HG03520 (cell line): ENCODE measurements at regions not wholly inside any gene's neighbourhood (a gene's known extent, or its start where the extent isn't known, plus 50 kb on each side); places are given as distances from the start of the nearest gene placed in this dataset.
A peak's percentile ranks its signal among the peaks of the same experiment; 100 is the strongest.

Experiments used
- ATAC-seq: cut with Tn5 transposase; IDR thresholded peaks from one replicate; pipeline ENCODE4 v1.9.1; 2021; ENCODE audit warnings: mild to moderate bottlenecking, moderate library complexity; ENCODE audit not compliant: unreplicated experiment

DNA sequence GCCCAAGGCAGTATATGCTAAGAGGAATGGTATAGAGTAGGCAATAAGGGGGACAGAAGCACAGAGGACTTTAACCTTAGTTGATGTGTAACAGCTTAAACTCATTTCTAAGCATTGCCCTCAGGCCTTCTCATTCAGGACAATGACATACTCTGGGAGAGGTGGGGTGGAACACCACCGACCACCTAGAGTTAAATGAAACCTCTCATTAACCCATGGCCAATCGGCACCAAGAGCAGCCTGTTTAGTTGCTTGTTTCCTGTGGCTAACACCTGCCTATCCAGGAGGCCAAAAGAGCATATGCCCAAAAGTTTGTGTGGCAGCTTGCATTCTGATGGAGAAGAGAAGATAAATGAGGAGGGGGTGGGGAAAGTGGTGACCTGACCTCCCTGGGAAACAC, 50.0 kb downstream of the PABIR2 start:
- no peak for ATAC-seq

- no peak for ATAC-seq
Observed at GRCh38 chrX:134746410-134746785, 50.6 kb downstream of the PABIR2 start.

GRCh38 chrX:134745636-134746409, 51.2 kb downstream of the PABIR2 start:
- ATAC-seq = no peak

DNA sequence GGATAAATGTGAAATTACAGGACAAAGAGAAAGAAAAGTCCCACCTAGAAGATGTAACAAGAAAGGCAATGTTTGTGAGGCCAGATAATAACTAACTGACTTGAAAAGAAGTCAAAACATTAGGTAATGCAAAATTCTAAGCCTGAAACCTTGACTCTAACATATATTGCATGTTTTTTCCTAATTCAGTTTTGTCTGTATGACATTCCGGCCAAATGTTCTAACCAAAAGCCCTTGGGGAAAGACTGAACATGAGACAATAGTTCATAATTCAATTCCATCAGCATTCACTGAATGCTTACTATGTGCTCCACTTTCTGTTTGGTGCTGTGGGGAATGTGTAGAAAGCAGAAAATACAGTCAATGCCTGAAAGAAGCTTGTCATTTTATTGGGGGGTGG, 53.9 kb downstream of the PABIR2 start:
- ATAC-seq = no peak

DNA sequence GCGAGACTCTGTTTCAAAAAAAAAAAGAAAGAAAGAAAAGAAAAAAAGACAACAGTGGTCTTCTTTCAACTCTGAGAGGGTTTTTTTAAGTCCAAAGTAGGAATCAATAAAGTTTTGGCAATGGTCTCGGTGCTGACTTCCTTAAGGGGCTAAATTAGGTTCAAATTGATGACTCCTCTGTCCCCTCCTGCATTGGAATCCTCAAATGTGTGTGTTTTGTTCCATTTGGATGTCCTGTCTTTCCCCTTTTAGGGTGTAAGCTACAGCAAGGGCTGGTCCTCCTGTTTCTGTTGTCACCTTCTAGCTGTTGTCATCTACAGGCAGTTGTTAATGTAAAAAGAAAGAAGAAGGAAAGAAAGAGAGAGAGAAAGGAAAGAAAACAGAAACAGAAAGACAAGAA, 54.4 kb downstream of the PABIR2 start:
- ATAC-seq = no peak

DNA sequence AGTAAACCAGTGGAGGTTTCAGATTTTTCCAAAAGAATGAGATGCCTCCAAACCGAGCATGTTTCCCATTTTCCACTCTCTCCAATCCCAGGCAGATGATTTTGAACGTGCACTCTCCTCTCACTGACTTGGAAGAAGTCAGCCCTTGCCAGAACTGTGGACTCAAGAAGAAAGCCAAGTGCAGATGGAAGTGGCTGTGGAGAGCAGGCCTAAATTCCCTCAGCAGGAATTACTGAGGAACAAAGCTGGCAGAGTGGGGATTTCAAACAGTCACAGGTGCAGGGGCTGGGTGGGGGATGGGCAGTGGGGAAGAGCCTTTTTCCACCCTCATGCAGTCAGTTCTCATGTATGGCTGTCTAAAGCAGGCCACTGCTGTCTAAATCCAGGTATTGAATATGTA, 55.3 kb downstream of the PABIR2 start:
- no peak for ATAC-seq

DNA sequence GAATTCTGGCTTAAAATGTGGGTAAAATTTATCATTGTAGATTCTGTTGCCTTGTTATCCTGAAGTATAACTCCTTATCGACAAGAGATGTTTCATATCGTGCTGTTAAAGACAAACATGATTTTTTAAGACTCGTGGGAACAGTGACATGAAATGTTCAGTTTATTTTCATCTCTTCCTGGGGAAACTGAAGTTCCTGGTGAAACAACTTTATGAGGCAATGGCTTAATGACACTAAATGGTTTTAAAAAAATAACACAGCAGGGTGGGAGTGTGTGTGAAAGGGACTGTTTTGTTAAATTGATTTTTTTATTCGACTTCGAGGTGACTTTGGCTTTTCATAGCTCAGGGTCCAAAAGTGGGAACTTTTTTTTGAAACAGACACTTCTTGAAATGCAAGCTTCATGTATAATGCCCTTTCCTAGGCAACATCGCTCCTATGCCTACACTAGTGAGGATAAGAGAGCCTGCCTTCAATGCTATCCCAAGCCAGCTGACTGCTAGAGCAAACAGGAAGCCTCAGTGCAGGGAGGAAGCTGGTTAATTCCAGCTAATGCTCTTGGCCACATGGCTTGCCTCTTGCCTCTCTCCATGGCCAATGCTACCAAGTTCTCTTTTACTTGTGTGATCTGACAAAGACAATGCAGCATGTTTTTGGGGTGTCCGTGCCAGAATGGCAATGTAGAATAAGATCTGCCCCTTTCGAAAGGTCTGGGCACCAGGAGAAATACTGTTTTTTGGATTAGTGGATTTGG, 57.8 kb downstream of the PABIR2 start:
- ATAC-seq = no peak

DNA sequence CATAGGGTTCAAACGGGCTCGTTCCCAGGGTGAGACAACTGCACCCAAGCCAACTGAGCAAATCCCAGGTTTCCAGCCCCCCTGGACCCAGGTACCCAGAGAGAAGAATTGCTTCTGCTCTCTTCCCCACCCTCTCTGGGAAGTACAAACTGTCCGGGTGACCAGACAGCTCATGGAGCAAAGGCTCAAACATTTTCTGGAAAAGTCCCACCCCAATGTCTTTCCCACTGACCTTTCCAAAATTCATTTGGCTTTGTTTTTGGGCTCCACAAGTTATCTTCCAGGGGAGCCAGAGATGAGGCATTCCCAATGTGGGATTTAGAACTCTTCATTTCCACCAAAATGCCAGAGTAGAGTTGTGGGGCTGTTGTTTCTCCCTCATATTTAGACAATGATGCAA, 58.6 kb downstream of the PABIR2 start:
- ATAC-seq = no peak

- no peak for ATAC-seq
Observed at GRCh38 chrX:134737721-134738369, 59.2 kb downstream of the PABIR2 start.

- no peak for ATAC-seq
Observed at GRCh38 chrX:134737061-134737460, 59.9 kb downstream of the PABIR2 start.

DNA sequence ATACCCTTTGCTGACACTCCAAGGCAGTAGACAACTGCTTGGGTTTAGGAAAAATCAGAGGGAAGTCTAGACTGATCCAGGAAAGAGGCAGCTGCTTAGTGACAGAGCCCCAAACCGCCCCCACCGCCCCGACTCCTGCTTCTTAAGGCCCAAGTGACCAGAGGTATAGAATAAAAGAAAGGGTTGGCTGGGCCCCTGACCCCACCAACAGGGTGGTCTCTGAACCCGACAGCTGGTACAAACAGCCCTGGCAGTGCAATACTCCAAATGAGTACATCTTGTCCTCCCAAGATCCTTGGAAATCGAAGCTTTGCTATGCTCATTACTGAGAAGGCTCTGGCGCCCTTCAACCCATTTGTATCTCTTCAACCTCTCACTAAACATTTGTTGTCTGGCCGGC, 60.6 kb downstream of the PABIR2 start:
- no peak for ATAC-seq

GRCh38 chrX:134735015-134735414, 62.0 kb downstream of the PABIR2 start:
- no peak for ATAC-seq

DNA sequence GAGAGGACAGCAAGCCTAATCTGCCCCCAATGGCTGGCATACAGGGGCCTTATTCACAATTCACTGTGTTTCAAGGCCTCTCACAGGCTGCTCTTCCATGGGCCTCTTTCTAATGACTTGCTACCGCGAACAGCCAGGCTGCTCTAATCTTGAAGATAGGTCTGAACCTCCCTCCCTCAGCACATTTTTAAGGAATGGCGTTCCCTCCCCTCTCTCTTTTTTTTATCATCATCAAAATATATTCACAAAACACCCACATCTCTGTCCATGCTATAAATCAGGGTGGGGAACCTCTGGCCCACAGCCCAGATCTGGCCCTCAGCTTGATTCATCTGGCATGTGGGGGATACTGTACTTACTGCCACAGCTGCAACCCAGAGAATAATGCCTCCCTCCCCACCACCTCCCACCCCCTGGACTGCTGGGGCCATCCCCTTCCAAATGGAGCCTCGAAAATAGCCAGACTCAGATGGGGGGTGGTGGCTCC, 62.5 kb downstream of the PABIR2 start:
- no peak for ATAC-seq

DNA sequence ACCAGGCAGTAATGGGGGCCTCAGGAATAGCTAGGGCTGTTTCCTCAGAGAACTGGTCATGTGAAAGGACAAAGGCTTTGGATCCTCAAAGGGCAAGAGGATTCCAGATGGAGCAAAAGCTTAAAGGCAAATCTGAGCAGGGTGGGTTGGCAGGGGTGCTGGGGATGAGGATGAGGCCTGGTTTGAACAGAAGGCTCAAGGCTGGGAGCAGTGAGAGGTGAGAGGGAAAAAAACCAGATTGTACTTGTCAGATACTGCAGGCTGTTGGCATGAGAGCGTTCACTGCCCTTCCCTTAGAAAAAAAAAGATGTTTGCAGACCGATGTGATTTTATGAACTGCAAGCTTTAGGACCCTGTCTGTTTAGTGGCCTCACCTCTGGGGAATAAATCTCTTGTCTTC, 63.4 kb downstream of the PABIR2 start:
- ATAC-seq = no peak

DNA sequence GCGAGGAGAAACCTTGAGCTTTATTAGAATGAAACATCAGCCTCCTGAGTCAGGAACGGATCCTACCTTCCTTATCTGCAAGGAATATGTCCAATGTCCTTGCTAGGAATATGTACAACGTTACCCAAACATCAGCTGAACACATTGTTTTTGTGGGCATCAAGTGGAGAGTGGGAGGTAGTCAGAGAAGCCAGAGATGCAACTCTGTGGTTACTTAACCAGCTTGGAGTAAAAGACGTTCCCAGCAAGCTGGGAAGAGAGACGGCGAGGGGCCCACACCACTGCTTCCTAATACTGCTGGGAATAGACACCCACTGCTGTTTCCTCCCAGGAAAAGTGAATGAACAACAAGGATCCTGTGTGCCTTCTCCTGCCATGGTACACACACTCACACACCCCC, 64.3 kb downstream of the PABIR2 start:
- no peak for ATAC-seq

DNA sequence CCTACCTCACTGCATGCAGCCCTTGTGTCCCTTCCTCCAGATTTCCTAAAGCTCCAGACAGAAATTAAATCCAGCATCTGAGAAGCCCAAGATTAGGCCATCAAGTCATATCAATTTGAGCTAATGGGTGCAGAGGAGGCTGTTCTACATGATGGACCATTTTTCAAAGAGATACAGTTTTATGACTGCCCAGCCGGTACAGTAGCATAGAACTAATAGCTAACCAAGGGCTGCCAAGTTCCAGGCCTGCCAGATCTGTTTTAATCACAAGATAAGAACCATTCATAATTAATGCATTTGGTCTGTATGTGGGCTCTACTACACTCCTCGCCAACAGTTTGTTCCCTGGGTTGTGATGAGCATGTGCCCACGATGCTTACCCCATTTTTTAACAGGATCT, 64.9 kb downstream of the PABIR2 start:
- ATAC-seq = no peak

GRCh38 chrX:134727363-134727762, 69.1 kb upstream of the PLAC1 start:
- no peak for ATAC-seq

DNA sequence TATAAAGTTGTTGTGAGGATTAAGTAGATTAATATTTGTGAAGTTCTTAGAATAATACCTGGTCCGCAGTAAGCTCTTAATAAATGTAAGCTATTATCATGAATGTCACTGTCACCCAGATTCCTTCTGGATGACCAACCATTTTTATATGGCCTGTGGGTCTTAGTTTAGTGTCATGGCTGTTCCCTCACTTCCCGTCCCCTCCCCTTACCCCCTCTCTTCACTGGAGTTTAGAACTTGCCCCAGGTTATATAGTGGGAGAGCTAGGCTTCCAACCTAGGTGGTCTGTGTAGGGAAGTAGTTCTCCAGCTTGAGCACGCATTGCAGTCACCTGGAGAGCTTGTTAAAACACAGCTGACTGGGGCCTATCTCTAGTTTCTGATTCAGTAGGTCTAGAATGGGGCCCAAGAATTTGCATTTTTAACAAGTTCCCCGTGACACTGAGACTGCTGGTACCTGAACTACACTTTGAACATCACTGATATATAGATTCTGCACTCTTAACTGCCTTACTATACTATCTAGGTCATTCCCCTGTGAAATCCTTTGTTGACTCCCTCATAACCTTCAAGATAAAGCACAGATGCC, 66.9 kb upstream of the PLAC1 start:
- no peak for ATAC-seq

DNA sequence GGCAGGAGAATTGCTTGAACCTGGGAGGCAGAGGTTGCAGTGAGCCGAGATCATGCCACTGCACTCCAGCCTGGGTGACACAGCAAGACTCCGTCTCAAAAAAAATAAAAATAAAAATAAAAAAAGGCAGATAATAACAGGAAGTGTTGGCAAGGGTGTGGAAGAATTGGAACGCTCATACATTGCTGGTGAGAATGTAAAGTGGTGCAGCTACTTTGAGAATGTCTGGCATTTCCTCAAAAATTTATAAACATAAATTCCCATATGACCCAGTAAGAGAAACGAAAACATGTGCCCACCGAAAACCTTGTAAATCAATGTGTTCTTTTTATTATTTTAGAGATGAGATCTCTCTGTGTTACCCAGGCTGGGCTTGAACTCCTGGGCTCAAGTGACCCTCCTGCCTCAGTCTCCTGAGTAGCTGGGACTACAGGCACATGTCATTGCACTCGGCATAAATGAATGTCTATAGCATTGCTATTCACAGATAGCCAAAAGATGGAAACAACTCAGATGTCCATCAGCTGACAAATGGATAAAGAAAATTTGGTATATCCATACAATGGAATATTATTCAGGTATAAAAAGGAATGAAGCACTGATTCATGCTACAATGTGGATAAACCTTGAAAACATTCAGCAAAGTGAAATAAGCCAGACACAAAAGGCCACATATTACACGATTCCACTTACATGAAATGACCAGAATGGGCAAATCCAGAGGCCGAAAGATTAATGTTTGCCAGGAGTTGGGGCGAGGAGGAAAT, 63.7 kb upstream of the PLAC1 start:
- no peak for ATAC-seq

- peak; percentile 63 for ATAC-seq
Observed at GRCh38 chrX:134718966-134719317, 60.7 kb upstream of the PLAC1 start.
